Neural crest cell (in vitro differentiated cells): ENCODE measurements at regions not wholly inside any gene's neighbourhood (a gene's known extent, or its start where the extent isn't known, plus 50 kb on each side); places are given as distances from the start of the nearest gene placed in this dataset.

Source experiments
- DNase-seq: peaks from one replicate; pipeline ENCODE4 v3.0.0; 2021; ENCODE audit warnings: low read depth, mixed read lengths, low spot score
- H3K27ac Mint-ChIP-seq: one replicate; pipeline ENCODE4 v1.8.0; 2021; ENCODE audit warnings: mild to moderate bottlenecking, mixed read lengths; ENCODE audit not compliant: unreplicated experiment
- H3K27me3 Mint-ChIP-seq: 2 replicates; pipeline ENCODE4 v1.8.0; 2021; ENCODE audit warnings: low read depth, mild to moderate bottlenecking, mixed read lengths
- H3K36me3 Mint-ChIP-seq: 2 replicates; pipeline ENCODE4 v1.8.0; 2021; ENCODE audit warnings: low read depth, mild to moderate bottlenecking, mixed read lengths
- H3K4me1 Mint-ChIP-seq: 2 replicates; pipeline ENCODE4 v1.8.0; 2021; ENCODE audit warnings: mixed read lengths
- H3K4me3 Mint-ChIP-seq: one replicate; pipeline ENCODE4 v1.8.0; 2021; ENCODE audit warnings: mild to moderate bottlenecking, mixed read lengths
- H3K9me3 Mint-ChIP-seq: 2 replicates; pipeline ENCODE4 v1.8.0; 2021; ENCODE audit warnings: mixed read lengths
- CTCF ChIP-seq: fragments of 200-600 bp; sonication (generic); conservative IDR thresholded peaks from 2 replicates; pipeline ENCODE4 v1.5.0; 2021; ENCODE audit warnings: antibody characterized with exemption, mild to moderate bottlenecking

- no peaks in the 10 kb centered on the region for H3K36me3 Mint-ChIP-seq
- H3K9me3 Mint-ChIP-seq: no peaks in the 10 kb centered on the region
- TF ChIP-seq CTCF: no peak
- H3K27ac Mint-ChIP-seq: no peak overlapping the region
- peaks cover 17% of the 10 kb centered on the region for H3K4me1 Mint-ChIP-seq
- H3K27me3 Mint-ChIP-seq: no peaks in the 10 kb centered on the region
- DNase-seq: no peak
- no peak overlapping the region for H3K4me3 Mint-ChIP-seq
These were observed 65.5 kb upstream of the HSPA9 start for GRCh38 chr5:138640646-138641254.

GRCh38 chr5:138640138-138640537, 64.9 kb upstream of the HSPA9 start:
- H3K27me3 Mint-ChIP-seq: no peaks in the 10 kb centered on the region
- DNase-seq: no peak
- TF ChIP-seq CTCF: no peak
- H3K4me1 Mint-ChIP-seq: peaks cover 22% of the 10 kb centered on the region
- H3K36me3 Mint-ChIP-seq: no peaks in the 10 kb centered on the region
- H3K27ac Mint-ChIP-seq: no peak overlapping the region
- no peak overlapping the region for H3K4me3 Mint-ChIP-seq
- no peaks in the 10 kb centered on the region for H3K9me3 Mint-ChIP-seq

- Mint-ChIP-seq H3K4me1 (peaks cover 29% of the 10 kb centered on the region), H3K27me3 (no peaks in the 10 kb centered on the region), H3K36me3 (no peaks in the 10 kb centered on the region), H3K4me3 (no peak overlapping the region), H3K27ac (no peak overlapping the region), H3K9me3 (no peaks in the 10 kb centered on the region)
- no peak for TF ChIP-seq CTCF
- no peak for DNase-seq
These were observed 64.1 kb upstream of the HSPA9 start for GRCh38 chr5:138639326-138639725.

- Mint-ChIP-seq H3K27ac (no peak overlapping the region), H3K4me3 (no peak overlapping the region), H3K27me3 (no peaks in the 10 kb centered on the region), H3K36me3 (no peaks in the 10 kb centered on the region), H3K4me1 (peaks cover 42% of the 10 kb centered on the region), H3K9me3 (peaks cover 2% of the 10 kb centered on the region)
- DNase-seq: no peak
- TF ChIP-seq CTCF: no peak
These were observed 62.1 kb upstream of the HSPA9 start for GRCh38 chr5:138637256-138637655.

GRCh38 chr5:138636398-138636944, 61.3 kb upstream of the HSPA9 start:
- no peak overlapping the region for H3K4me3 Mint-ChIP-seq
- no peaks in the 10 kb centered on the region for H3K27me3 Mint-ChIP-seq
- no peak overlapping the region for H3K27ac Mint-ChIP-seq
- H3K4me1 Mint-ChIP-seq: peaks cover 35% of the 10 kb centered on the region
- DNase-seq: no peak
- TF ChIP-seq CTCF: no peak
- peaks cover 2% of the 10 kb centered on the region for H3K9me3 Mint-ChIP-seq
- no peaks in the 10 kb centered on the region for H3K36me3 Mint-ChIP-seq
